OCI-LY3 (cell line): ENCODE measurements at regions not wholly inside any gene's neighbourhood (a gene's known extent, or its start where the extent isn't known, plus 50 kb on each side); places are given as distances from the start of the nearest gene placed in this dataset.

Experiments
- H2AFZ ChIP-seq: fragments of 200-600, 300-600 bp; shearing (Covaris generic); 2 replicates; pipeline ENCODE4 v1.6.0; 2014; ENCODE audit warnings: antibody characterized with exemption, low read depth, low read length
- H3K27ac ChIP-seq: fragments of 200-600, 300-600 bp; sonication (generic); 2 replicates; pipeline ENCODE4 v1.5.1; 2014; ENCODE audit warnings: mild to moderate bottlenecking, low read length, moderate library complexity, mixed read lengths
- H3K27me3 ChIP-seq: fragments of 200-600, 300-600 bp; sonication (generic); 2 replicates; pipeline ENCODE4 v1.6.1; 2014; ENCODE audit warnings: low read depth, low read length, mixed read lengths
- H3K36me3 ChIP-seq: fragments of 200-600, 300-600 bp; sonication (generic); replicated peaks from 2 replicates; pipeline ENCODE3; 2014; ENCODE audit warnings: low read depth, low read length, mixed read lengths
- H3K4me1 ChIP-seq: fragments of 300-600, 200-600 bp; sonication (generic); 2 replicates; pipeline ENCODE4 v1.6.1; 2014; ENCODE audit warnings: low read length, mixed read lengths
- H3K4me2 ChIP-seq: fragments of 200-600, 300-600 bp; sonication (generic); 2 replicates; pipeline ENCODE4 v1.6.1; 2014; ENCODE audit warnings: low read length, mixed read lengths
- H3K4me3 ChIP-seq: fragments of 300-600, 200-600 bp; sonication (generic); 2 replicates; pipeline ENCODE4 v1.5.1; 2014; ENCODE audit warnings: antibody characterized with exemption, mild to moderate bottlenecking, low read length, moderate library complexity
- H3K79me2 ChIP-seq: fragments of 300-600, 200-600 bp; shearing (Covaris generic); 2 replicates; pipeline ENCODE4 v1.6.1; 2014; ENCODE audit warnings: mild to moderate bottlenecking, low read length, mixed read lengths
- H3K9ac ChIP-seq: fragments of 300-600, 200-600 bp; shearing (Covaris generic); 2 replicates; pipeline ENCODE4 v1.6.0; 2014; ENCODE audit warnings: mild to moderate bottlenecking, low read length, moderate library complexity
- H3K9me3 ChIP-seq: fragments of 200-600, 300-600 bp; shearing (Covaris generic); 2 replicates; pipeline ENCODE4 v1.6.1; 2014; ENCODE audit warnings: low read length, mixed read lengths; ENCODE audit not compliant: insufficient read depth
- H4K20me1 ChIP-seq: fragments of 200-600, 300-600 bp; sonication (generic); 2 replicates; pipeline ENCODE4 v1.6.1; 2016; ENCODE audit warnings: low read length, mixed read lengths; ENCODE audit not compliant: insufficient read depth
- EZH2phosphoT487 ChIP-seq: fragments of 200-600 bp; shearing (Covaris generic); IDR thresholded peaks from 2 replicates; pipeline ENCODE4 v1.6.1; 2018; ENCODE audit warnings: antibody characterized with exemption, mixed run types, low read depth
- TF ChIP-seq, protein P1 (sequence below): fragments of 200-600, 300-600 bp; sonication (generic); IDR thresholded peaks from 2 replicates; pipeline ENCODE4 v1.5.1; 2014; ENCODE audit warnings: antibody characterized with exemption, low read length, low read depth

DNA sequence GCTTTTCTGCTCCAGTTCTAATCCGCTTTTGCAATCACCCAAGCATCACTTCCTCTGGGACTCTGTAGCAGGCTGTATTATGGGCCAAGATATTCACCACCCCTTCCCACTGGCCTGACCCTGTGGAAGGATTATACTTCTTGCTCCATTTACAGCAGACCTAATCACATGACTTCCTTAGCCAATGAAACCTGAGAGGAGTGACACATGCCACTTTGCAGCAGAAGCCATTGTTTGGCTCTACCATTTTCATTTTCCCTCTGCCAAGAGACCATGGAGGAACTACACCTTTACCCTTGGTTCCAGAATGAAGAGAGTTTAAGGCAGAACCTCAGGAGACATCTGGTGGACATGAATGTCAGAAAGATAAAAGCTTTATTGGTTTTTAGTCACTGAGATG is 134.9 kb upstream of the HSD17B12 start:
- H3K79me2 ChIP-seq: no peaks in the 10 kb centered on the region
- peaks cover 67% of the 10 kb centered on the region for H3K27me3 ChIP-seq
- no peaks in the 10 kb centered on the region for H3K36me3 ChIP-seq
- H3K4me1 ChIP-seq: no peaks in the 10 kb centered on the region
- peaks cover 9% of the 10 kb centered on the region; the same call in 1 of the 2 replicates for H4K20me1 ChIP-seq
- H3K9me3 ChIP-seq: no peaks in the 10 kb centered on the region
- no peak overlapping the region for H3K4me3 ChIP-seq
- TF ChIP-seq, protein P1, sequence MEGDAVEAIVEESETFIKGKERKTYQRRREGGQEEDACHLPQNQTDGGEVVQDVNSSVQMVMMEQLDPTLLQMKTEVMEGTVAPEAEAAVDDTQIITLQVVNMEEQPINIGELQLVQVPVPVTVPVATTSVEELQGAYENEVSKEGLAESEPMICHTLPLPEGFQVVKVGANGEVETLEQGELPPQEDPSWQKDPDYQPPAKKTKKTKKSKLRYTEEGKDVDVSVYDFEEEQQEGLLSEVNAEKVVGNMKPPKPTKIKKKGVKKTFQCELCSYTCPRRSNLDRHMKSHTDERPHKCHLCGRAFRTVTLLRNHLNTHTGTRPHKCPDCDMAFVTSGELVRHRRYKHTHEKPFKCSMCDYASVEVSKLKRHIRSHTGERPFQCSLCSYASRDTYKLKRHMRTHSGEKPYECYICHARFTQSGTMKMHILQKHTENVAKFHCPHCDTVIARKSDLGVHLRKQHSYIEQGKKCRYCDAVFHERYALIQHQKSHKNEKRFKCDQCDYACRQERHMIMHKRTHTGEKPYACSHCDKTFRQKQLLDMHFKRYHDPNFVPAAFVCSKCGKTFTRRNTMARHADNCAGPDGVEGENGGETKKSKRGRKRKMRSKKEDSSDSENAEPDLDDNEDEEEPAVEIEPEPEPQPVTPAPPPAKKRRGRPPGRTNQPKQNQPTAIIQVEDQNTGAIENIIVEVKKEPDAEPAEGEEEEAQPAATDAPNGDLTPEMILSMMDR: no peak
- TF ChIP-seq EZH2phosphoT487: no peak
- H3K27ac ChIP-seq: no peak overlapping the region
- no peak overlapping the region for H2AFZ ChIP-seq
- no peak overlapping the region for H3K4me2 ChIP-seq
- no peak overlapping the region for H3K9ac ChIP-seq

GRCh38 chr11:43546561-43547429 is 133.7 kb upstream of the HSD17B12 start:
- no peak overlapping the region for H3K9ac ChIP-seq
- no peak overlapping the region for H2AFZ ChIP-seq
- H3K4me2 ChIP-seq: no peak overlapping the region
- TF ChIP-seq, protein P1: no peak
- no peak for TF ChIP-seq EZH2phosphoT487
- H3K36me3 ChIP-seq: no peaks in the 10 kb centered on the region
- no peaks in the 10 kb centered on the region for H3K9me3 ChIP-seq
- H3K27ac ChIP-seq: no peak overlapping the region
- H3K27me3 ChIP-seq: peaks cover 74% of the 10 kb centered on the region
- H4K20me1 ChIP-seq: peaks cover 17% of the 10 kb centered on the region
- H3K79me2 ChIP-seq: no peaks in the 10 kb centered on the region
- no peaks in the 10 kb centered on the region for H3K4me1 ChIP-seq
- H3K4me3 ChIP-seq: no peak overlapping the region

- H4K20me1 ChIP-seq: peaks cover 19% of the 10 kb centered on the region
- H3K27ac ChIP-seq: no peak overlapping the region
- H2AFZ ChIP-seq: no peak overlapping the region
- H3K4me3 ChIP-seq: no peak overlapping the region
- no peaks in the 10 kb centered on the region for H3K79me2 ChIP-seq
- H3K36me3 ChIP-seq: no peaks in the 10 kb centered on the region
- no peaks in the 10 kb centered on the region for H3K9me3 ChIP-seq
- no peaks in the 10 kb centered on the region for H3K4me1 ChIP-seq
- TF ChIP-seq EZH2phosphoT487: no peak
- TF ChIP-seq, protein P1: no peak
- no peak overlapping the region for H3K9ac ChIP-seq
- H3K27me3 ChIP-seq: peaks cover 77% of the 10 kb centered on the region
- no peak overlapping the region for H3K4me2 ChIP-seq
Measured at GRCh38 chr11:43547430-43547831, 133.1 kb upstream of the HSD17B12 start.

- no peak overlapping the region for H3K9ac ChIP-seq
- peaks cover 4% of the 10 kb centered on the region for H3K4me1 ChIP-seq
- no peaks in the 10 kb centered on the region for H3K36me3 ChIP-seq
- H2AFZ ChIP-seq: no peak overlapping the region
- no peak for TF ChIP-seq EZH2phosphoT487
- TF ChIP-seq, protein P1: no peak
- no peak overlapping the region for H3K27ac ChIP-seq
- peaks cover 81% of the 10 kb centered on the region for H3K27me3 ChIP-seq
- no peaks in the 10 kb centered on the region for H3K9me3 ChIP-seq
- no peak overlapping the region for H3K4me3 ChIP-seq
- no peak overlapping the region for H3K4me2 ChIP-seq
- H4K20me1 ChIP-seq: peaks cover 22% of the 10 kb centered on the region
- no peaks in the 10 kb centered on the region for H3K79me2 ChIP-seq
Measured at GRCh38 chr11:43547889-43548381, 132.6 kb upstream of the HSD17B12 start.
